Fibroblast of lung (primary cell): ENCODE measurements at regions not wholly inside any gene's neighbourhood (a gene's known extent, or its start where the extent isn't known, plus 50 kb on each side); places are given as distances from the start of the nearest gene placed in this dataset.

Experiments used
- CTCF ChIP-seq, 2 donors: IDR thresholded peaks in 1 of 2; conservative IDR thresholded peaks in 1 of 2; 1 replicate in 1 of 2; 2 replicates in 1 of 2; pipeline ENCODE4 v1.5.1; 2011 to 2012; ENCODE audit warnings: low read length in 2 of 2, control low read depth in 1 of 2, inconsistent platforms in 1 of 2, low read depth in 1 of 2, mild to moderate bottlenecking in 1 of 2
- EZH2 ChIP-seq: IDR thresholded peaks from 2 replicates; pipeline ENCODE4 v1.5.1; 2012; ENCODE audit warnings: low read length, control low read depth, mild to moderate bottlenecking; ENCODE audit errors: missing control alignments

GRCh38 chr22:47463220-47463619, 700.8 kb downstream of the TBC1D22A start:
- TF ChIP-seq CTCF (conservative IDR thresholded peaks at IDR 0.05 in 1 of 2, IDR thresholded peaks at IDR 0.05 in 1 of 2; ENCODE audit: low read depth in 1 of 2, low read length in 2 of 2) (no peak), EZH2 (no peak)
